Astrocyte (in vitro differentiated cells and primary cell): ENCODE measurements at regions not wholly inside any gene's neighbourhood (a gene's known extent, or its start where the extent isn't known, plus 50 kb on each side); places are given as distances from the start of the nearest gene placed in this dataset.

ENCODE experiments used
- DNase-seq: peaks from one replicate; pipeline ENCODE4 v3.0.0-alpha.2; 2010; ENCODE audit warnings: low read depth
- FAIRE-seq: peaks from 2 replicates; lab custom pipeline; 2011; peaks lifted over from hg19 to GRCh38; lab: Jason Lieb, UNC
- H2AFZ ChIP-seq: 2 replicates; pipeline ENCODE4 v1.6.0; 2012; ENCODE audit warnings: low read depth, low read length, inconsistent platforms
- H3K27ac ChIP-seq: 2 replicates; pipeline ENCODE4 v1.5.1; 2011; ENCODE audit warnings: low read depth, low read length, inconsistent platforms
- H3K27me3 ChIP-seq: 2 replicates; pipeline ENCODE4 v1.6.0; 2011; ENCODE audit warnings: low read length, inconsistent platforms; ENCODE audit not compliant: insufficient read depth
- H3K36me3 ChIP-seq: 2 replicates; pipeline ENCODE4 v1.5.1; 2011; ENCODE audit warnings: low read length, inconsistent platforms; ENCODE audit not compliant: insufficient read depth
- H3K4me1 ChIP-seq: 2 replicates; pipeline ENCODE4 v1.5.1; 2011; ENCODE audit warnings: low read length, inconsistent platforms; ENCODE audit not compliant: insufficient read depth
- H3K4me2 ChIP-seq: 2 replicates; pipeline ENCODE4 v1.6.0; 2012; ENCODE audit warnings: low read length, inconsistent platforms
- H3K4me3 ChIP-seq: 2 replicates; pipeline ENCODE4 v1.5.1; 2011; ENCODE audit warnings: low read depth, mild to moderate bottlenecking, low read length, inconsistent platforms; ENCODE audit not compliant: insufficient read depth
- H3K79me2 ChIP-seq: 2 replicates; pipeline ENCODE4 v1.6.0; 2012; ENCODE audit warnings: mild to moderate bottlenecking, low read length, inconsistent platforms; ENCODE audit not compliant: insufficient read depth
- H3K9ac ChIP-seq: 2 replicates; pipeline ENCODE4 v1.6.0; 2012; ENCODE audit warnings: mild to moderate bottlenecking, low read length, inconsistent platforms
- H3K9me3 ChIP-seq: 2 replicates; pipeline ENCODE4 v1.5.1; 2012; ENCODE audit warnings: low read depth, mild to moderate bottlenecking, low read length, inconsistent platforms; ENCODE audit not compliant: insufficient read depth
- H4K20me1 ChIP-seq: 2 replicates; pipeline ENCODE4 v1.6.0; 2012; ENCODE audit warnings: low read length, inconsistent platforms; ENCODE audit not compliant: insufficient read depth
- H3K27ac Mint-ChIP-seq: one replicate; pipeline ENCODE4 v1.8.0; 2021; ENCODE audit warnings: mild to moderate bottlenecking, mixed read lengths; ENCODE audit not compliant: unreplicated experiment
- H3K27me3 Mint-ChIP-seq: one replicate; pipeline ENCODE4 v1.8.0; 2021; ENCODE audit warnings: low read depth, mixed read lengths; ENCODE audit not compliant: unreplicated experiment
- H3K36me3 Mint-ChIP-seq: one replicate; pipeline ENCODE4 v1.8.0; 2021; ENCODE audit warnings: low read depth, mixed read lengths; ENCODE audit not compliant: unreplicated experiment
- H3K4me1 Mint-ChIP-seq: one replicate; pipeline ENCODE4 v1.8.0; 2021; ENCODE audit warnings: low read depth, mixed read lengths; ENCODE audit not compliant: unreplicated experiment
- H3K4me3 Mint-ChIP-seq: one replicate; pipeline ENCODE4 v1.8.0; 2021; ENCODE audit warnings: mild to moderate bottlenecking, moderate library complexity, mixed read lengths; ENCODE audit not compliant: unreplicated experiment
- H3K9me3 Mint-ChIP-seq: one replicate; pipeline ENCODE4 v1.8.0; 2021; ENCODE audit warnings: mild to moderate bottlenecking, mixed read lengths; ENCODE audit not compliant: unreplicated experiment
- CTCF ChIP-seq: IDR thresholded peaks from 2 replicates; pipeline ENCODE4 v1.5.1; 2011; ENCODE audit warnings: low read depth, mild to moderate bottlenecking, inconsistent platforms, low read length, moderate library complexity; ENCODE audit not compliant: insufficient read depth
- EZH2 ChIP-seq: IDR thresholded peaks from 2 replicates; pipeline ENCODE4 v1.6.1; 2012; ENCODE audit warnings: mild to moderate bottlenecking, low read length, inconsistent platforms; ENCODE audit not compliant: insufficient read depth

- no peaks in the 10 kb centered on the region for H4K20me1 ChIP-seq
Measured at GRCh38 chr9:126158588-126159429, 167.8 kb upstream of the MVB12B start.

GRCh38 chr9:126159430-126160060 lies 167.1 kb upstream of the MVB12B start:
- no peak overlapping the region for H3K27ac Mint-ChIP-seq
- Histone ChIP-seq H3K36me3 (no peaks in the 10 kb centered on the region), H3K9me3 (no peaks in the 10 kb centered on the region), H3K27me3 (peaks cover 8% of the 10 kb centered on the region), H3K27ac (no peak overlapping the region), H3K4me2 (no peak overlapping the region), H3K9ac (no peak overlapping the region), H2AFZ (no peak overlapping the region), H3K4me3 (no peak overlapping the region), H3K79me2 (no peaks in the 10 kb centered on the region), H3K4me1 (no peaks in the 10 kb centered on the region), H4K20me1 (no peaks in the 10 kb centered on the region)
- H3K4me1 Mint-ChIP-seq = no peaks in the 10 kb centered on the region
- H3K4me3 Mint-ChIP-seq = no peak overlapping the region
- H3K27me3 Mint-ChIP-seq = peaks cover 26% of the 10 kb centered on the region
- FAIRE-seq (no peak), DNase-seq (no peak)
- H3K9me3 Mint-ChIP-seq = no peaks in the 10 kb centered on the region
- TF ChIP-seq CTCF (no peak), EZH2 (no peak)
- no peaks in the 10 kb centered on the region for H3K36me3 Mint-ChIP-seq

More at GRCh38 chr9:126158588-126159429, 167.8 kb upstream of the MVB12B start:
- H3K9me3 ChIP-seq = no peaks in the 10 kb centered on the region
- FAIRE-seq = no peak
- no peaks in the 10 kb centered on the region for H3K4me1 ChIP-seq
- no peak overlapping the region for H2AFZ ChIP-seq
- Mint-ChIP-seq H3K4me3 (no peak overlapping the region), H3K4me1 (no peaks in the 10 kb centered on the region), H3K36me3 (peaks cover 1% of the 10 kb centered on the region), H3K9me3 (no peaks in the 10 kb centered on the region), H3K27ac (no peak overlapping the region), H3K27me3 (peaks cover 31% of the 10 kb centered on the region)
- H3K79me2 ChIP-seq = no peaks in the 10 kb centered on the region
- peaks cover 8% of the 10 kb centered on the region for H3K27me3 ChIP-seq
- no peak overlapping the region for H3K4me2 ChIP-seq
- no peak overlapping the region for H3K4me3 ChIP-seq
- no peak for DNase-seq
- TF ChIP-seq CTCF = no peak
- no peak for TF ChIP-seq EZH2
- H3K27ac ChIP-seq = no peak overlapping the region
- no peak overlapping the region for H3K9ac ChIP-seq
- no peaks in the 10 kb centered on the region for H3K36me3 ChIP-seq
